GM12874 (cell line): ENCODE measurements at regions not wholly inside any gene's neighbourhood (a gene's known extent, or its start where the extent isn't known, plus 50 kb on each side); places are given as distances from the start of the nearest gene placed in this dataset.

Experiments used
- TF ChIP-seq, protein P1 (sequence below): IDR thresholded peaks from 2 replicates; pipeline ENCODE4 v1.5.1; 2011; ENCODE audit warnings: low read depth, mild to moderate bottlenecking, control low read depth, low read length, moderate library complexity; ENCODE audit not compliant: insufficient read depth

DNA sequence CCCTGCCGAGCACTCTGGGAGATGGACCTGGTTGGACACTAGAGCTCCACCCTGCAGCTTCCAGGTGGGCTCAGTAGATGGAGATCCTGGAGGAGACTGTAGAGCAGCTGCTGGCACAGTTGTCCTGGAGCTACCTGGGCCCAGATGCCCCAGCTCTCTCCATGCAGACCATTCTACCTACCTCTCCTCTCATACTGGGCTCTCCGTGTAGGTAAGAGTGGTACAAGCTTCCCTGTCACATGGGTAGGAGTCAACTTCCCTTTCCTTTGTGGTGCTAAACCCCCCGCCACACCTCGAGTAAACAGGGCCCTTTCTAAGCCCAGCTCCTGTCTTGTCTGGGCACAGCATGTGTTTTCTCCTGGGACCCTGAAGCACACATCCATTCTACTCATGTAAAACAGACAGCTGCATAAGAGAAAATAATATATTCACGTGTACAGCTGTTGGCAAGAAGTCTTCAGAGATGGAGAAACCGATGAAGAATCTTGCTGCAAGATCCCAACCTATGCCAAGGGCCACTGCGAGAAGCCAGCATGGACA is 108.1 kb upstream of the DUSP22 start:
- TF ChIP-seq, protein P1, sequence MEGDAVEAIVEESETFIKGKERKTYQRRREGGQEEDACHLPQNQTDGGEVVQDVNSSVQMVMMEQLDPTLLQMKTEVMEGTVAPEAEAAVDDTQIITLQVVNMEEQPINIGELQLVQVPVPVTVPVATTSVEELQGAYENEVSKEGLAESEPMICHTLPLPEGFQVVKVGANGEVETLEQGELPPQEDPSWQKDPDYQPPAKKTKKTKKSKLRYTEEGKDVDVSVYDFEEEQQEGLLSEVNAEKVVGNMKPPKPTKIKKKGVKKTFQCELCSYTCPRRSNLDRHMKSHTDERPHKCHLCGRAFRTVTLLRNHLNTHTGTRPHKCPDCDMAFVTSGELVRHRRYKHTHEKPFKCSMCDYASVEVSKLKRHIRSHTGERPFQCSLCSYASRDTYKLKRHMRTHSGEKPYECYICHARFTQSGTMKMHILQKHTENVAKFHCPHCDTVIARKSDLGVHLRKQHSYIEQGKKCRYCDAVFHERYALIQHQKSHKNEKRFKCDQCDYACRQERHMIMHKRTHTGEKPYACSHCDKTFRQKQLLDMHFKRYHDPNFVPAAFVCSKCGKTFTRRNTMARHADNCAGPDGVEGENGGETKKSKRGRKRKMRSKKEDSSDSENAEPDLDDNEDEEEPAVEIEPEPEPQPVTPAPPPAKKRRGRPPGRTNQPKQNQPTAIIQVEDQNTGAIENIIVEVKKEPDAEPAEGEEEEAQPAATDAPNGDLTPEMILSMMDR = no peak

DNA sequence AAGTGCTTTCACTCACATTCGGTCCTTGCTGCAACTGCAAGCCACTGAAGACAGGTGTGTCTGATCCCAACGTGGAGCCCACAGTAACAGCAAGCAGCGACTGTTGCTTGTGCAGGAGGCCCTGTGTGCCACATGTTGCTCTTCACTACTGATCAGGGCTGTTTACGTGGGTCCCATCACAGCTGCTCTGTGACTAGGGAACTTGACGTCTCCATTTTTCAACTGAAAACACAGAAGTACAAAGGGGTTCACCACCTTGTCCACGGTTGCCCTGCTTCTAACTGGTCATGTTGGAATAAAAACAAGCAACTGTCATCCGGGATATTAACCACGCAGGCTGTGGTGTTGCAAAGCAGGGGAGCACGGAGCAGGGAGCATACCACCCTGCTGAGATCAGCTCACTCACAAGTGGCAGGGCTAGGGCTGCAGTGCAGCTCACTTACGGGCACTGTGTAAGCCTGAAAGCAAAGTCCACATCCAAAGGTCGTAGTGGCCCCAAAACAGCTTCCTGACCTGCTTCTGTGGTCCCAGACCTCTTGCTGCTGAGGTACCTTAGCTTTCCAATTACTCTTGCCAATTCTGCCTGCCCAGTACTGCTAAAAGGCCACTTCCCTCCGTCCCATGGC is 105.8 kb upstream of the DUSP22 start:
- TF ChIP-seq, protein P1 = no peak

DNA sequence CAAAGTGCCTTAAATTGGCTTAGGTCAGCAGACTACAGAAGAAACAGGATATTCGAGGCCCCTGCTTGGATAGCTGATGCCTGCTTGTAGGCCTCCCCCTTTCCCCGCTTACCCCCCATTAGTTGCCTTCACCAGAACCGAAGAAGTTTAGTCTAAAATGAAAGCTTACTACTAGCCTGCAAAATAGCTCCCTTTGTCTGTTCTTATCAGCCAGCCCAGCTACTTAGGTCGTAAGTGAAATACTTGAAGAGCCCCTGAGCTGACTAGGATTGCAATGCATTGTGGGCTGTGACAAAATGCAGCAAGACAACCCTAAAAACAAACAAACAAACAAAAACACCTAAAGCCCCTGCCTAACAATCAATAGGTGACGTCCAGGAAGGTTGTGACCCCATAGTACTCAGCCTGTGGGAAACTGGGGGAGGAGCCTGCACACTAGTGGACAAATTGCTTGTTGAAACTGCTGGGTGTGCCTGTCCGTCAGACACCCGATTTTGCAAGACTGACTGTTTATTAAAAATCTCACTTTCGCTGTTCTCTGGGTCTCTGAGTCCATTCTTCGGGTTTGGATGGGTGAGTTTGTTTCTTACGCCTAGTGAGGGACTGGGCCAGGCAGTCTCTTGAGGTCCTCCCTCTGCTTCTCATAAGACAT is 105.0 kb upstream of the DUSP22 start:
- TF ChIP-seq, protein P1 = no peak

DNA sequence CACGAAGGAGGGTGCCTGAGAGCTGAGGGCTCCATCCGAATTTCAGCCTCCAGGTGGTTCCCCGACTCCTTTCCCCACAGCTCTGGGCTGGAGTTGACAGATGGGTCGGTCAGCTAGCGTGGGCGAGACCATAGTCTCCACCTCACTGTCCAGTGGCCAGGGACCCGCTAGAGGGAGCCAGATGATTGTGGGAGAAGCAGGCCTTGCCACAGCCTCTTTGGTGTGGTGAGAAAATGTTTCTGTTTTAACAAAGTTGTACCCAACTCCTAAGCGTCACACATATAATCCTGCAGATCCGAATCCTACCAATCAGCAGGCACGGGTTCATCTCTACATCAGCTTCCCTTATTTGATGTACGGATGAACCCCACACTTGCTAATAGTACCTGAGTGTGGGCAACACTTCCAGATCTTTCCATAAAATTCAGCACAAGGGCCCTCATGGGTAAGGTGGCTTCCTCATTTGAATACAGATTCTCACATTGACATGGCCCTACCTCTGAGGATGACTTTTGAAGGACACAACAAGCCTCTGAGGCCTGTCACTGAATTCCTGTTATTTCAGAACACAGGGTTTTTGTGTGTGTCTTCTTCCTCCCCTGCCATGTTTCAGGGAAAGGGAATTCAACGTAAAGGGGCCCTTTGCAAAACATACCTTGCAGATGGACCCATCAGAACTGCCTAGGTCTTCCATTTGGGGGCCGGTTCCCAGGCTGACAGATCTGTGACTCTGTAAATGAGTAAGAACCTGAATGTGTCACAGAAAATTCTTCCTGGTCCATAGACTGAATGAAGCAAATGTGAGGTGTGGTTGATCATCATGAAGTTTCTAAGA is 103.2 kb upstream of the DUSP22 start:
- TF ChIP-seq, protein P1 = peak; percentile 89

DNA sequence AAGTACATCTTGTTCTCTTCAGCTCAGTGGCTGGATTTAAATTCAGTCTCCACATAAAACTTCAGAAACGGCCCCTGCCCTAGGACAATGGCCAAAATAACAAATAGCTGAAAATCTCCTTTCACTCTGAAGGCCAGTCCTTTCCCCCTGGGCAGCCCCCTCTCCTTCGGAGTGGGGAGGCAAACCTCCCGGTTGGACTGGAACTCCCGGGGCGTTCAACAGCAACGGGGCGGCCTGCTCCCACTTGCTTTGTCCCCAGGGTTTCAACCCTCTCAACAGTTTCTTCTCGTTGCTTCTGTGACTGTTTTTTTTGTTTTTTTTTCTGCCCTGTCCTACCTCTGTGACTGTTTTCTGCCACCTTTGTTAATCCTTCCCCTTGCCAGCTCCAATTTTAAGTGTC is 102.6 kb upstream of the DUSP22 start:
- TF ChIP-seq, protein P1 = no peak

DNA sequence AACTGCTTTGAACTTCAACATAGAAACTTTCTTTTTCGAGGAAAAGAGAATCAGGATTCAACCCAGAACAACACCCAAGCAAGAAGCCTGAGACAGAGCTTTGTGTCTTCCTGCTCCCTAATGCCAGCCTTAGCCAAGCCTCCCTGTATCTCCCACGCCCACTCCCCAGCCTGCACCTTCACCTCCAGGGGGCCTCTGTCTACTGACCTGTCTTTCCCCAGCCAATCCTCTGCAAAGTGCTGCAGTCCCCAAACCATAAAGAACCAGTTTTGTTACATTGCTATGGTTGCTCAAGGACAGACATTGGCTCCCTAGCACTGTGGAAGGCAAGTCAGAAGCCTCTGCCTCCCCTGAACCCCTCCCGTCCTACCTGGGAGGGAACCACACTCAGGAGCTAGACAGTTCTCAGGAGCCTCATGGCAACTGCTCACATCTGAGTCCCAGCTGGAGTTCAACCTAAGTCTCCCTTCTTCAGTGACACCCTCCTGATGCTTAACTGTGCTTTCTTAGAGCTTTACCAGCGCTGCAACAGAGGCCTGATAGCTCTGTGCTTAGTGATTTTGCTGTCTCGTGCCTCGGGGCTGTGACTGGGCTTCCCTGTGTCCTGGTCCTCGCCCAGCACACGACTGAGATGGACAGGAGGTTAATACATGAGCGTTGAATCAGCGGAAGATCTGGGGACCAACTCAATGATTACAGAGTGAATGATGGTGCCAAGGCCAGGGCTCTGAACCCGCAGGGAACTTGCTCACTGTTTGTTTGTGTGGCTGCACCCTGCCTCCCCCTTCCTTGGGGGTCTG is 101.5 kb upstream of the DUSP22 start:
- TF ChIP-seq, protein P1 = peak; percentile 41
